PFSK-1 (cell line): ENCODE measurements at regions not wholly inside any gene's neighbourhood (a gene's known extent, or its start where the extent isn't known, plus 50 kb on each side); places are given as distances from the start of the nearest gene placed in this dataset.

Experiments
- FOXP2 ChIP-seq: optimal IDR thresholded peaks from 2 replicates; pipeline ENCODE3; 2011; ENCODE audit warnings: borderline replicate concordance, control low read depth, inconsistent platforms; ENCODE audit not compliant: insufficient read depth; ENCODE audit errors: extremely low read length, extremely low read depth
- POLR2AphosphoS5 ChIP-seq: IDR thresholded peaks from 2 replicates; pipeline ENCODE4 v1.6.1; 2012; ENCODE audit warnings: low read depth, mild to moderate bottlenecking, control low read depth, low read length, moderate library complexity
- REST ChIP-seq, 2 experiments: IDR thresholded peaks; 2 replicates each; pipeline versions ENCODE4 v1.6.1 to v1.8.0; 2011 to 2012; ENCODE audit warnings: low read depth in 2 of 2, low read length in 2 of 2, control low read depth in 1 of 2, inconsistent platforms in 1 of 2, mild to moderate bottlenecking in 1 of 2, moderate library complexity in 1 of 2; ENCODE audit not compliant: insufficient read depth in 1 of 2
- SIN3A ChIP-seq: IDR thresholded peaks from 2 replicates; pipeline ENCODE4 v1.6.1; 2012; ENCODE audit warnings: mild to moderate bottlenecking, low read length, moderate library complexity, borderline replicate concordance; ENCODE audit not compliant: insufficient read depth
- TAF1 ChIP-seq: IDR thresholded peaks from 2 replicates; pipeline ENCODE4 v1.6.1; 2012; ENCODE audit warnings: low read length, control low read depth, borderline replicate concordance; ENCODE audit not compliant: insufficient read depth

DNA sequence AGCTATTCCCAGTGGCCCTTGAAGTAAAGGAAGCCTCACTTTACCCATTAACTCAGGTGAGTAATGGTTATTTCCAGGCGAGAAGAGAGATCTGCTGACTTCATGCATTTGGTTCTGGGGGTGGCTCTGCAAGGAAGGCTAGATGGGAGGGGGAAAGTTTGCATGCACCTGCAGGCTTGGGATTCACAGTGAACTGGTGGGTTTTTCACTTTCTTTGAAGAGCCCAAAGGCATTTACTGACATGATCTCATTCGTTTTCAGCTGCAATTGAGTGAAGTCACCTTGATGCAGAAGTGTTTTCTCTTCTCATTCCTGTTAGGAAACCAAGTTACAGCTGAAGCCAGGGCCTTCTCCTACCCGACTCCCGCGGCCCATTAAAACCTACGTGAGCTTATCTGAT is 131.0 kb upstream of the N4BP1 start:
- no peak for TF ChIP-seq TAF1
- TF ChIP-seq REST (IDR thresholded peaks at IDR 0.05; ENCODE audit: insufficient read depth in 1 of 2, low read depth in 2 of 2, low read length in 2 of 2), result no peak
- no peak for TF ChIP-seq POLR2AphosphoS5
- no peak for TF ChIP-seq SIN3A
- TF ChIP-seq FOXP2, result no peak
